ENCODE measurements at regions not wholly inside any gene's neighbourhood (a gene's known extent, or its start where the extent isn't known, plus 50 kb on each side); places are given as distances from the start of the nearest gene placed in this dataset.

GRCh38 chr6:49370518-49370917, 92.5 kb downstream of the MMUT start:
- H3K9me3 ChIP-seq = peaks cover 0 to 8% (median 7%) of the 10 kb centered on the region in 3 donors
- H3K27ac ChIP-seq = no peak overlapping the region
- no peak for DNase-seq
- no peaks in the 10 kb centered on the region for H3K4me1 ChIP-seq
- H3K36me3 ChIP-seq = no peaks in the 10 kb centered on the region
- no peak overlapping the region for H3K4me3 ChIP-seq
- TF ChIP-seq, protein P1, sequence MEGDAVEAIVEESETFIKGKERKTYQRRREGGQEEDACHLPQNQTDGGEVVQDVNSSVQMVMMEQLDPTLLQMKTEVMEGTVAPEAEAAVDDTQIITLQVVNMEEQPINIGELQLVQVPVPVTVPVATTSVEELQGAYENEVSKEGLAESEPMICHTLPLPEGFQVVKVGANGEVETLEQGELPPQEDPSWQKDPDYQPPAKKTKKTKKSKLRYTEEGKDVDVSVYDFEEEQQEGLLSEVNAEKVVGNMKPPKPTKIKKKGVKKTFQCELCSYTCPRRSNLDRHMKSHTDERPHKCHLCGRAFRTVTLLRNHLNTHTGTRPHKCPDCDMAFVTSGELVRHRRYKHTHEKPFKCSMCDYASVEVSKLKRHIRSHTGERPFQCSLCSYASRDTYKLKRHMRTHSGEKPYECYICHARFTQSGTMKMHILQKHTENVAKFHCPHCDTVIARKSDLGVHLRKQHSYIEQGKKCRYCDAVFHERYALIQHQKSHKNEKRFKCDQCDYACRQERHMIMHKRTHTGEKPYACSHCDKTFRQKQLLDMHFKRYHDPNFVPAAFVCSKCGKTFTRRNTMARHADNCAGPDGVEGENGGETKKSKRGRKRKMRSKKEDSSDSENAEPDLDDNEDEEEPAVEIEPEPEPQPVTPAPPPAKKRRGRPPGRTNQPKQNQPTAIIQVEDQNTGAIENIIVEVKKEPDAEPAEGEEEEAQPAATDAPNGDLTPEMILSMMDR (IDR thresholded peaks at IDR 0.05) = no peak
- TF ChIP-seq POLR2A (IDR thresholded peaks at IDR 0.05) = no peak
- H3K27me3 ChIP-seq = no peaks in the 10 kb centered on the region
- 54% methylated on average over 2 of the region's 2 CpGs for WGBS, 2 donors
- intact Hi-C loops (cut with DNase I) = no loop called here

DNA sequence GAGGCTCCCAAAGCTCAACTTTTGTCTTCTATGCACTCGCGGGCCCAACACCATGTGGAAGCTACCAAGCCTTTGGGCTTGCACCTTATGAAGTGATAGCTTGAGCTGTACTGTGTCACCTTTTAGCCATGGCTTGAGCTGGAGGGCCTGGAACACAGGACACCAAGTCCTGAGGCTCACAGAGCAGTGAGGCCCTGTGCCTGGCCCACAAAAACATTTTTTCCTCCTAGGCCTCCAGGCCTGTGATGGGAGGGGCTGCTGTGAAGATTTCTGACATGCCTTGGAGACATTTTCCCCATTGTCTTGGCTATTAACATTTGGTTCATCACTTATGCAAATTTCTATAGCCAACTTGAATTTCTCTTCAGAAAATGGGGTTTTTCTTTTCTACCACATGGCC, 96.5 kb downstream of the MMUT start:
- Histone ChIP-seq H3K9me3 (peaks cover 0 to 8% (median 7%) of the 10 kb centered on the region in 3 donors), H3K4me1 (no peaks in the 10 kb centered on the region), H3K27ac (no peak overlapping the region), H3K27me3 (no peaks in the 10 kb centered on the region), H3K36me3 (no peaks in the 10 kb centered on the region), H3K4me3 (no peak overlapping the region)
- DNase-seq = no peak
- TF ChIP-seq, protein P1 (IDR thresholded peaks at IDR 0.05) = no peak
- TF ChIP-seq POLR2A (IDR thresholded peaks at IDR 0.05) = no peak
- intact Hi-C loops (cut with DNase I) = no loop called here
- WGBS, 2 donors = 90 to 100% methylated on average over 2 of the region's 2 CpGs

DNA sequence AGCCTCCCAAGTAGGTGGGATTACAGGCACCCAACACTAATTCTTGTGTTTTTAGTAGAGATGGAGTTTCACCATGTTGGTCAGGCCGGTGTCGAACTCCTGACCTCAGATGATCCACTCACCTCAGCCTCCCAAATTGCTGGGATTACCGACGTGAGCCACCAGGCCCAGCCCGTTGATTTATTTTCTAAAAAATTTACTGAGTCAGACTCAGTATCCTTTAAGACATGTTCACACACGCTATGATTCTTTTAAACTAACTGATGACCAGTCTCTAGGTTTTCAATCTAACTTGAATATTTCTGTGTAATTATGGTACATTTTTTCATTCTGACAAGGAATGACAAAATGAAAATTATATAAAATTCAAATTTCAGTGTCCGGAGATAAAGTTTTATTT, 114.5 kb downstream of the MMUT start:
- intact Hi-C loops (cut with DNase I) = no loop called here
- WGBS, 2 donors = 76 to 78% methylated on average over 7 of the region's 7 CpGs

GRCh38 chr6:49342410-49342809, 120.6 kb downstream of the MMUT start:
- Histone ChIP-seq H3K36me3 (no peaks in the 10 kb centered on the region), H3K4me3 (no peak overlapping the region), H3K27ac (no peak overlapping the region), H3K4me1 (no peaks in the 10 kb centered on the region), H3K27me3 (no peaks in the 10 kb centered on the region), H3K9me3 (no peaks in the 10 kb centered on the region)
- 71 to 78% methylated on average over 6 of the region's 6 CpGs for WGBS, 2 donors
- DNase-seq = no peak
- intact Hi-C loops (cut with DNase I) = no loop called here
- TF ChIP-seq, protein P1 (IDR thresholded peaks at IDR 0.05) = no peak
- no peak for TF ChIP-seq POLR2A (IDR thresholded peaks at IDR 0.05)

More for the DNA sequence above, 114.5 kb downstream of the MMUT start:
- Histone ChIP-seq H3K36me3 (no peaks in the 10 kb centered on the region), H3K4me1 (no peaks in the 10 kb centered on the region), H3K27ac (no peak overlapping the region), H3K9me3 (no peaks in the 10 kb centered on the region), H3K27me3 (no peaks in the 10 kb centered on the region), H3K4me3 (no peak overlapping the region)
- DNase-seq = no peak
- TF ChIP-seq, protein P1 (IDR thresholded peaks at IDR 0.05) = no peak
- TF ChIP-seq POLR2A (IDR thresholded peaks at IDR 0.05) = no peak

- no peak overlapping the region for H3K4me3 ChIP-seq
- WGBS, 2 donors = 72 to 89% methylated on average over 3 of the region's 3 CpGs
- TF ChIP-seq, protein P1 (IDR thresholded peaks at IDR 0.05) = no peak
- no peak for TF ChIP-seq POLR2A (IDR thresholded peaks at IDR 0.05)
- intact Hi-C loops (cut with DNase I) = no loop called here
- no peak for DNase-seq
- H3K4me1 ChIP-seq = no peaks in the 10 kb centered on the region
- H3K9me3 ChIP-seq = no peaks in the 10 kb centered on the region
- no peaks in the 10 kb centered on the region for H3K27me3 ChIP-seq
- H3K36me3 ChIP-seq = no peaks in the 10 kb centered on the region
- no peak overlapping the region for H3K27ac ChIP-seq
Measured at GRCh38 chr6:49341869-49342268, 121.2 kb downstream of the MMUT start.
